Natural killer cell (primary cell): ENCODE measurements at regions not wholly inside any gene's neighbourhood (a gene's known extent, or its start where the extent isn't known, plus 50 kb on each side); places are given as distances from the start of the nearest gene placed in this dataset.

Experiments used
- ATAC-seq, 3 donors: fragments of 150-1000 bp in 2 of 3; fragments of 200-7000 bp in 1 of 3; cut with Tn5 transposase; 1 replicate in 1 of 3; 2 replicates in 2 of 3; pipeline ENCODE4 v1.10.0; 2021; ENCODE audit warnings: mild to moderate bottlenecking in 2 of 3, moderate library complexity in 2 of 3
- DNase-seq, 2 donors: peaks; one replicate each; pipeline versions ENCODE4 v3.0.0 to v3.0.0-alpha.2; 2013 to 2021; ENCODE audit warnings: mixed read lengths in 1 of 2
- H3K27ac ChIP-seq: one replicate; pipeline ENCODE4 v1.5.1; 2013; ENCODE audit warnings: mild to moderate bottlenecking, low read length
- H3K27me3 ChIP-seq: one replicate; pipeline ENCODE4 v1.6.1; 2013; ENCODE audit warnings: low read length; ENCODE audit not compliant: control insufficient read depth, insufficient read depth
- H3K36me3 ChIP-seq: one replicate; pipeline ENCODE4 v1.6.1; 2013; ENCODE audit warnings: low read length; ENCODE audit not compliant: control insufficient read depth, insufficient read depth
- H3K4me1 ChIP-seq: one replicate; pipeline ENCODE4 v1.6.1; 2013; ENCODE audit warnings: low read length; ENCODE audit not compliant: control insufficient read depth, insufficient read depth
- H3K4me3 ChIP-seq: one replicate; pipeline ENCODE4 v1.5.1; 2013; ENCODE audit warnings: low read length
- H3K9me3 ChIP-seq: one replicate; pipeline ENCODE4 v1.6.1; 2013; ENCODE audit warnings: low read length; ENCODE audit not compliant: control insufficient read depth, insufficient read depth
- H3K27ac Mint-ChIP-seq, 2 donors: one replicate each; pipeline ENCODE4 v1.8.0; 2022; ENCODE audit warnings: mild to moderate bottlenecking in 2 of 2, mixed read lengths in 2 of 2, moderate library complexity in 1 of 2
- H3K27me3 Mint-ChIP-seq, 2 donors: one replicate each; pipeline ENCODE4 v1.8.0; 2022; ENCODE audit warnings: low read depth in 2 of 2, mixed read lengths in 2 of 2
- H3K36me3 Mint-ChIP-seq: one replicate; pipeline ENCODE4 v1.8.0; 2022; ENCODE audit warnings: mixed read lengths
- H3K4me1 Mint-ChIP-seq, 2 donors: one replicate each; pipeline ENCODE4 v1.8.0; 2022; ENCODE audit warnings: mixed read lengths in 2 of 2
- H3K4me3 Mint-ChIP-seq: one replicate; pipeline ENCODE4 v1.8.0; 2022; ENCODE audit warnings: mild to moderate bottlenecking, moderate library complexity, mixed read lengths
- H3K9me3 Mint-ChIP-seq, 2 donors: one replicate each; pipeline ENCODE4 v1.8.0; 2022; ENCODE audit warnings: mixed read lengths in 2 of 2
- WGBS: methylation state at CpG from one replicate; pipeline ENCODE4 v1.1.7; 2013; ENCODE audit warnings: missing lambda C conversion rate; ENCODE audit not compliant: insufficient coverage; 5-methylcytosine and 5-hydroxymethylcytosine counted together
- intact Hi-C: fragments of 100-400 bp; cut with micrococcal nuclease; formaldehyde crosslinking; loops from one replicate; pipeline ENCODE4 v1.14.2; 2022
- TF ChIP-seq, protein P1 (sequence below): fragments of 200-600 bp; IDR thresholded peaks from one replicate; pipeline ENCODE4 v1.8.0; 2022; ENCODE audit warnings: antibody characterized with exemption

- peaks cover 6 to 9% of the 10 kb centered on the region in 2 donors for H3K9me3 Mint-ChIP-seq
- H3K27ac Mint-ChIP-seq: no peak overlapping the region
- H3K4me3 ChIP-seq: no peak overlapping the region
- no peaks in the 10 kb centered on the region for H3K9me3 ChIP-seq
- ATAC-seq (no peak), DNase-seq (no peak)
- no peaks in the 10 kb centered on the region for H3K27me3 Mint-ChIP-seq
- TF ChIP-seq, protein P1, sequence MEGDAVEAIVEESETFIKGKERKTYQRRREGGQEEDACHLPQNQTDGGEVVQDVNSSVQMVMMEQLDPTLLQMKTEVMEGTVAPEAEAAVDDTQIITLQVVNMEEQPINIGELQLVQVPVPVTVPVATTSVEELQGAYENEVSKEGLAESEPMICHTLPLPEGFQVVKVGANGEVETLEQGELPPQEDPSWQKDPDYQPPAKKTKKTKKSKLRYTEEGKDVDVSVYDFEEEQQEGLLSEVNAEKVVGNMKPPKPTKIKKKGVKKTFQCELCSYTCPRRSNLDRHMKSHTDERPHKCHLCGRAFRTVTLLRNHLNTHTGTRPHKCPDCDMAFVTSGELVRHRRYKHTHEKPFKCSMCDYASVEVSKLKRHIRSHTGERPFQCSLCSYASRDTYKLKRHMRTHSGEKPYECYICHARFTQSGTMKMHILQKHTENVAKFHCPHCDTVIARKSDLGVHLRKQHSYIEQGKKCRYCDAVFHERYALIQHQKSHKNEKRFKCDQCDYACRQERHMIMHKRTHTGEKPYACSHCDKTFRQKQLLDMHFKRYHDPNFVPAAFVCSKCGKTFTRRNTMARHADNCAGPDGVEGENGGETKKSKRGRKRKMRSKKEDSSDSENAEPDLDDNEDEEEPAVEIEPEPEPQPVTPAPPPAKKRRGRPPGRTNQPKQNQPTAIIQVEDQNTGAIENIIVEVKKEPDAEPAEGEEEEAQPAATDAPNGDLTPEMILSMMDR: no peak
- H3K36me3 Mint-ChIP-seq: no peaks in the 10 kb centered on the region
- H3K4me1 Mint-ChIP-seq: no peaks in the 10 kb centered on the region
- H3K4me3 Mint-ChIP-seq: no peak overlapping the region
- no peaks in the 10 kb centered on the region for H3K36me3 ChIP-seq
- intact Hi-C loops: no loop called here
- H3K27me3 ChIP-seq: no peaks in the 10 kb centered on the region
- no peak overlapping the region for H3K27ac ChIP-seq
- 72% methylated on average over 2 of the region's 2 CpGs for WGBS
- no peaks in the 10 kb centered on the region for H3K4me1 ChIP-seq
These were observed 272.5 kb upstream of the COBL start for GRCh38 chr7:51589111-51589510.

DNA sequence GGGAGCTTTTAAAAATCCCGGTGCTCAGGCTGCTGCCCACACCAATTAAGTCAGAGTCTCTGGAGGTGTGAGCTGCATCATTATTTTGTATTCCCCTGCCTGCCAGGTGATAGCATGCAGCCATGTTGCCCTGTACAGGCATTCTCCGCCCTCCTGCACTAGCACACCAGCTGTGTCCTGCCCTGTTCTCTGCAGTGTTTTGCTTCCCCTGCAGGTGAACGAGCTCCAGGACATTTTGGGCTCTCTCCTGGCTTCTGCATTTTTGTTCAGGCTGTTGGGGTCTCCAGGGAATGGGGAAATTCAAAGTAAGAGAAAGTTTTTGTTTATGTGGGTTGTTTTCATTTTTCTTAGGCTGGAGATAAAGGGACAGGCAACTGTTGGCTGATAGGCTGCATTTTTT is 271.0 kb upstream of the COBL start:
- ATAC-seq (no peak), DNase-seq (no peak)
- Histone ChIP-seq H3K4me3 (no peak overlapping the region), H3K27ac (no peak overlapping the region), H3K36me3 (no peaks in the 10 kb centered on the region), H3K27me3 (no peaks in the 10 kb centered on the region), H3K4me1 (no peaks in the 10 kb centered on the region), H3K9me3 (no peaks in the 10 kb centered on the region)
- H3K36me3 Mint-ChIP-seq: no peaks in the 10 kb centered on the region
- no peak overlapping the region for H3K4me3 Mint-ChIP-seq
- no peaks in the 10 kb centered on the region for H3K27me3 Mint-ChIP-seq
- peaks cover 13 to 18% of the 10 kb centered on the region in 2 donors for H3K9me3 Mint-ChIP-seq
- WGBS: 59% methylated on average over 3 of the region's 3 CpGs
- no peaks in the 10 kb centered on the region for H3K4me1 Mint-ChIP-seq
- TF ChIP-seq, protein P1: no peak
- H3K27ac Mint-ChIP-seq: no peak overlapping the region
- intact Hi-C loops: no loop called here

- TF ChIP-seq, protein P1: no peak
- no peaks in the 10 kb centered on the region for H3K4me1 Mint-ChIP-seq
- ATAC-seq (no peak), DNase-seq (no peak)
- H3K27ac Mint-ChIP-seq: no peak overlapping the region
- H3K36me3 Mint-ChIP-seq: no peaks in the 10 kb centered on the region
- Histone ChIP-seq H3K36me3 (no peaks in the 10 kb centered on the region), H3K27me3 (no peaks in the 10 kb centered on the region), H3K9me3 (no peaks in the 10 kb centered on the region), H3K27ac (no peak overlapping the region), H3K4me3 (no peak overlapping the region), H3K4me1 (no peaks in the 10 kb centered on the region)
- H3K9me3 Mint-ChIP-seq: peaks cover 16 to 19% of the 10 kb centered on the region in 2 donors
- H3K27me3 Mint-ChIP-seq: no peaks in the 10 kb centered on the region
- H3K4me3 Mint-ChIP-seq: no peak overlapping the region
- WGBS: 83% methylated on average over 4 of the region's 4 CpGs
- intact Hi-C loops: no loop called here
These were observed 260.8 kb upstream of the COBL start for GRCh38 chr7:51577390-51577789.

DNA sequence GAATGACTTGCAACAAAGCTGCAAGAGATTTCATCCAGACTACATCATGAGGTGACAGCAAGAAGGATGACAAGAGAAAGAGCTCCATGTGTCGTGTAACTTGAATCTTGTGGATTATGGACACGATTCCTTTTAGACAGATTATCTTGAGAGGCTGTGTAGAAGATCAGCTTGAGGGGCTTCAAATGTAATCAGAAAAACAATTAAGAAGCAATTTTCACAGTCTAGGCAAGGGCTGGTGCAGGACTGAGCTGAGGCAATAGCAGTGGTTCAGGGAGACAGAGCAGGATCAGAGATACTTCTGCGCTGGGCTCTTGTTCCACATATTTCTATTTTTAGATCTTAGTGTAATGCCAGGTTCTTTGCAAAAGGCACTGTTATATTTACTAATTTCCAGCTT is 253.0 kb upstream of the COBL start:
- Histone ChIP-seq H3K27ac (no peak overlapping the region), H3K4me3 (no peak overlapping the region), H3K4me1 (no peaks in the 10 kb centered on the region), H3K36me3 (no peaks in the 10 kb centered on the region), H3K27me3 (no peaks in the 10 kb centered on the region), H3K9me3 (peaks cover 16% of the 10 kb centered on the region)
- Mint-ChIP-seq H3K4me1 (no peaks in the 10 kb centered on the region), H3K27ac (no peak overlapping the region), H3K4me3 (no peak overlapping the region), H3K9me3 (peaks cover 23 to 24% of the 10 kb centered on the region in 2 donors), H3K36me3 (peaks cover 7% of the 10 kb centered on the region), H3K27me3 (no peaks in the 10 kb centered on the region)
- DNase-seq: no peak
- ATAC-seq: no peak
- 85% methylated on average over 3 of the region's 3 CpGs for WGBS
- TF ChIP-seq, protein P1: no peak
- intact Hi-C loops: no loop called here
